ENCODE measurements at regions not wholly inside any gene's neighbourhood (a gene's known extent, or its start where the extent isn't known, plus 50 kb on each side); places are given as distances from the start of the nearest gene placed in this dataset.
"Not testable (repeated sequence)": the region's sequence is repeated elsewhere in the genome, so short reads cannot be mapped to it uniquely, and the experiment has no call there.

DNA sequence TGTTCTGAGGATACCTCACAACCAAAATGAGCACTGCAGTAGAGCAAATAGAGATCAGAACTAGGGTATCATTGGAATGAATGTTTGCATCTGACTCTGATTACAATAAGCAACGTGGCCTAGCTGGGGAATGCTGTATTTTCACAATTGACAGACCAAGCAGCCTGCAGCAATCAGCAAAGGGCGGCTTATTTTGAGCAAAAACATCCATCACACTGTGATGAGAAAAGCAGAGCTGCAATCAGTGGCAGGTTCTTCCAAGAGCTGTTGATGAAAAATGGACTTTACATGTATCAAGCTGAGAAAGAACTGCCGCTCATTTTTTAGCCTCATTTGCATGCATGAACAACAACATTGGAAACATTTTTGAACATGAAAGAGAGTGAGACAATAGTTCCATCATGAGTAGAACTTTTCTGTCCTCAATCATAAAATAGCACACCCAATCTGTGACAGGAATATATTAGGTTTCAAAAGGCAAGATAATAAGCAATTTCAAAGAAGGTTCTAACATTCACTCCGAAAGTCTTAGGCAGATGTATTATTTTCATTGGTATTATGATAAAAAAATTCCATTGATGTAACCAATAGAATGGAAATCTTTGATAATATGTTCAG is 249.7 kb upstream of the FBXO33 start:
- TF ChIP-seq JUND (IDR thresholded peaks at IDR 0.05; ENCODE audit: low read depth): no peak
- in situ Hi-C loops (cut with HindIII; ENCODE audit: low pct_unique_long_range_greater_than_20kb, low sequenced_read_pairs): no loop called here
- no peak for DNase-seq (ENCODE audit: low read depth in 1 of 2, low spot score in 1 of 2)

DNA sequence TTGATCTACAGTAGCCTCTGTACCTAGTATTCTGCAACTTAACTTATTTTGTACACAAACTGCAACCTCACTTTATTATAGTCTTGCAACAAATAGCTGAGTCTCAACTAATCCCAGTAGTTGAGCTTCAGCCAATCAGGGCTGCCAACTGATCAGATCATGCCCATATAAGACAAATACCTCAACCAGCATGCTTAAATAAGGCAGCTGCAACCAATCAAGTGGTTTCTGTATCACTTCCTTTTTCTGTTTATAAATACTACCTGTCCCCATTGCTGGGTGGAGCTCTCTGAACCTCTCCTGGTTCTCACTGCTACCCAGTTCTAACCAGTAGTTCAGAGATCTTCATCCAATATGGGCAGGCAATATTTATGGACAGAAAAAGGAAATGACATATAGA is 248.5 kb upstream of the FBXO33 start:
- no peak for DNase-seq (ENCODE audit: low read depth in 1 of 2, low spot score in 1 of 2)
- TF ChIP-seq JUND (IDR thresholded peaks at IDR 0.05; ENCODE audit: low read depth): no peak
- in situ Hi-C loops (cut with HindIII; ENCODE audit: low pct_unique_long_range_greater_than_20kb, low sequenced_read_pairs): no loop called here

DNA sequence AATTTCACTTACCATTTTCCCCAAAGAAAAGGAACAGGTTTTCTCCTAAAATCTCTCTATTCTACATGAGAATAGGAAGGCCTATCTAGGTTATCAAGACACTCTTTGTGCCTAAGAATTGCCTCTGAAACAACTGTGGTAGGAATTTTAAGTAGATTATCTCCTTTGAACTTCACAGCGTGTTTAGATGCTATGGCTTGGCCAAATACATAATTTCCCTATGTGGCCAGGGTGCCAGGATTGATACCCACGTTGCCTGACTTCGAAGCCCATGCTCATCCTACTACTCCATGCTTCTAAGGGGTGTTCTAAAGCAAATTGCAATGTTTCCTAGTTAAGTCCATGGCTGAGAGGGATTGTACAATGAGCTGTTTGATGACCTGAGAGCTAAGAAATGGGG is 241.5 kb upstream of the FBXO33 start:
- DNase-seq (ENCODE audit: low read depth in 1 of 2, low spot score in 1 of 2): no peak
- in situ Hi-C loops (cut with HindIII; ENCODE audit: low pct_unique_long_range_greater_than_20kb, low sequenced_read_pairs): no loop called here
- no peak for TF ChIP-seq JUND (IDR thresholded peaks at IDR 0.05; ENCODE audit: low read depth)

DNA sequence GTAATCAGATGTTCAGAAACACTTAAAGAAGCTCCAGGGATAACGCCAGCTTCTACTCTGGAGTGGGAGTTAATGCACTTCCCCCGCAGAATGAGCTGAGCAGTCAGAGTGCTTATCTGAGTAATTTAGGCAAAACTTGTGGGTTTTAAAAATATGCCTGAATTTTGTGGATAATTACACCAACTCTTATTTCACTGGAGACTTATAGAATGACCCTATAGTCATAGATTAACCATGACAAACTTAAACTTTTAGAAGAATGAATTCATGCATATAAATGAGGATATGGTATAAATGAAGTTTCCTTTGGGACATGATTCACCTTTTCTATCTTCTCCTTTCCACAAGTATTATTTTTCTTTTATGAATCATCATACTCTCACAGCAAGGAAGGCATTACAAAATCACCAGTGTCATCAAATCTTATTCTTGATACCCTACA is 241.1 kb upstream of the FBXO33 start:
- in situ Hi-C loops (cut with HindIII; ENCODE audit: low pct_unique_long_range_greater_than_20kb, low sequenced_read_pairs): no loop called here
- DNase-seq (ENCODE audit: low read depth in 1 of 2, low spot score in 1 of 2): no peak
- no peak for TF ChIP-seq JUND (IDR thresholded peaks at IDR 0.05; ENCODE audit: low read depth)

DNA sequence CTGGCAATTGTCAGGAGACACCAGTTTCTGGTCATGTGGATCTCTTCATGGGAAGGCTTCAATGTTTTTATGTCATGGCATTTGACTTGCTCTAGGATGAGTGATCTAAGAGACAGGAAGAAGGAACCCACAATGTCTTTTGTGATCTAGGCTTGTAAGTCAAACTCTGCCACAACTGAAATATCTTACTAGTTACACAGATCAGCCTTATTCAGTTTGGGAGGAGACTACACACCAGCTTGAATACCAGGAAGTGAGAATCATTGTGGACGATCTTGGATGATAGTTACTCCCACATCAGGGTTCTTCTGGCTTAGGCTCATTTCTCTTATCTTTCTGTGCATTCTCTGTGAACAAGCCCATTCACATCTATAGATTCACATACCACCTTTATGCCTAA is 236.2 kb upstream of the FBXO33 start:
- in situ Hi-C loops (cut with HindIII; ENCODE audit: low pct_unique_long_range_greater_than_20kb, low sequenced_read_pairs): no loop called here
- no peak for DNase-seq (ENCODE audit: low read depth in 1 of 2, low spot score in 1 of 2)
- TF ChIP-seq JUND (IDR thresholded peaks at IDR 0.05; ENCODE audit: low read depth): no peak

DNA sequence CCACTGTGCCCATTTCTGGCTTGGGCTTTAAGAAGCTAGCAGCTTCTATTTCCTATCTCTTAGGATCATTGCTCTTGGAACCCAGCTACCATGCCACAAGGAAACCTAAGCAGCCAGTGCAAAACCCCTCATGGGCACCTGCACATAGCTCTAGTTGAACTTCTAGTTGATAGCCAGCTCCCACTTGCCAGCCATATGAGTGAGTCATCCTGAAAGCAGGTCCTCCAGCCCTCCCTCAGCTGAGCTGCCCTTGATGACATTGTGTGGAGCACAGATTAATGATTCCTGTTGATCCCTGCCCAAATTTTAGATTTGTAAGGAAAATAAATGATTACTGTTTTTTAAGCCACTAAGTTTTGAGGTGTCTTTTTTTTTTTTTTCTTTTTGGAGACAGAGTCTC is 234.2 kb upstream of the FBXO33 start:
- DNase-seq (ENCODE audit: low read depth in 1 of 2, low spot score in 1 of 2): no peak
- in situ Hi-C loops (cut with HindIII; ENCODE audit: low pct_unique_long_range_greater_than_20kb, low sequenced_read_pairs): no loop called here
- no peak for TF ChIP-seq JUND (IDR thresholded peaks at IDR 0.05; ENCODE audit: low read depth)

DNA sequence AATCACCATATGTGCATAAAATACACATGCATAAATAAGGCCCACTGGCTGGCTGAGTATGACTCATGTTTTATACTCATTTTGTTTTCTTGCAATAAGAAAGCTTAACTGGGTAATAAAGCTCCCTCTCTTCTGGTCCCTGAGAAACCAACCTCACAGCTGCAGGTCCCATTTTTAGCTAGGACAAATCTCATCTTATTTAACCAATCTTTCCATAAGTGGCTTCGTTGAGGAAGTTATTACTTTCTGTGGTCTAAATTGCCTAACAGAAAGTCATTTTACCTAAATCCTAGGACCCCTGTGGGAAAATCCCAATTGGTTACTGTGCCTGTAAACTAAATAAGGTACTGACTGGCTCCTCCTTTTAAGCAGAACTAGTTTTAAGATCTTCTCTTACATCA is 232.8 kb upstream of the FBXO33 start:
- no peak for DNase-seq (ENCODE audit: low read depth in 1 of 2, low spot score in 1 of 2)
- in situ Hi-C loops (cut with HindIII; ENCODE audit: low pct_unique_long_range_greater_than_20kb, low sequenced_read_pairs): no loop called here
- no peak for TF ChIP-seq JUND (IDR thresholded peaks at IDR 0.05; ENCODE audit: low read depth)

DNA sequence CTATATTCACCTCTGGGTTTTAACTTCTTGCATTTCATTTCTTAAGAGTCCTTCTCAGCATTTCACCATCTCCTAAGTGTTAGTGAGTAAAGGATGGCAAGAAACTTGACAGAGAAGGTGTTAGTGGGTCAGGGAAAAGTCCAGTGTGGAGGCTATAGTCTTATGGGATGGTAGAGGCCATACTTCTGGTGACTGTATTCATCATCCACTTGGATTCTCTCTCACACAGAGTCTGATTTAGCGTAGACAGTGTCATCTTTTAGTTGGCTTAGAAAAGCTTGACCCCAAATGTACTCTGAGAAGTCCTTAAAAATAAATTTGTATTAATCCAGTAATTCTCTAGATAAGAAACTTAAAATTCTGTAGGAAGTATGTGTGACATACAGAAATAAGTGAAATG is 232.4 kb upstream of the FBXO33 start:
- in situ Hi-C loops (cut with HindIII; ENCODE audit: low pct_unique_long_range_greater_than_20kb, low sequenced_read_pairs): no loop called here
- no peak for TF ChIP-seq JUND (IDR thresholded peaks at IDR 0.05; ENCODE audit: low read depth)
- no peak for DNase-seq (ENCODE audit: low read depth in 1 of 2, low spot score in 1 of 2)

DNA sequence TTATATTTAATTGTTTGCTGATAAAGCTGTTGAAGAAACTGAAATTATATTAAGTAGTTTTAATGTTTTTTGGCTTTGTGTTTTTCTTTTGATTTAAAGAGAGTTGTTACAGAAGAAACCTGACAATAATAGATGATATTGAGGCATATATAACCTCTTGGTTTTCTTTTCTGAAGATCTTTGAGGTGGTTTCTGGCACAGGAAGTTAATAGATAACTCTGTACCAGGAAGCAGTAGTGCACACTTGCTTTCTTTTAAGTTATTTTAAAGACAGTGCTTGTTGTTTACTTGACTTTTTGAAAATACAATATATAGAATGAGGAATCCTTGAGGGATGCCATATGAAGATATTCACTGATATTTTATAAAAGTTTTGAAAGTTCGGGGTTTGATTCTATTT is 209.0 kb upstream of the FBXO33 start:
- TF ChIP-seq JUND (IDR thresholded peaks at IDR 0.05; ENCODE audit: low read depth): no peak
- no peak for DNase-seq (ENCODE audit: low read depth in 1 of 2, low spot score in 1 of 2)
- in situ Hi-C loops (cut with HindIII; ENCODE audit: low pct_unique_long_range_greater_than_20kb, low sequenced_read_pairs): no loop called here

DNA sequence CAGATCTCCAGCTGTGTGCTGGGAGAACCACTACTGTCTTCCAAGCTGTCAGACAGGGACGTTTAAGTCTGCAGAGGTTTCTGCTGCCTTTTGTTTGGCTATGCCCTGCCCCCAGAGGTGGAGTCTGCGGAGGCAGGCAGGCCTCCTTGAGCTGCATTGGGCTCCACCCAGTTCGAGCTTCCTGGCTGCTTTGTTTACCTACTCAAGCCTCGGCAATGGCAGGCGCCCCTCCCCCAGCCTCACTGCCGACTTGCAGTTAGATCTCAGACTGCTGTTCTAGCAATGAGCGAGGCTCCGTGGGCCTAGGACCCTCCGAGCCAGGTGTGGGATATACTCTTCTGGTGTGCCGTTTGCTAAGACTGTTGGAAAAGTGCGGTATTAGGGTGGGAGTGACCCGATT is 206.8 kb upstream of the FBXO33 start:
- in situ Hi-C loops (cut with HindIII; ENCODE audit: low pct_unique_long_range_greater_than_20kb, low sequenced_read_pairs); DNase-seq (ENCODE audit: low read depth in 1 of 2, low spot score in 1 of 2): not testable (repeated sequence)

DNA sequence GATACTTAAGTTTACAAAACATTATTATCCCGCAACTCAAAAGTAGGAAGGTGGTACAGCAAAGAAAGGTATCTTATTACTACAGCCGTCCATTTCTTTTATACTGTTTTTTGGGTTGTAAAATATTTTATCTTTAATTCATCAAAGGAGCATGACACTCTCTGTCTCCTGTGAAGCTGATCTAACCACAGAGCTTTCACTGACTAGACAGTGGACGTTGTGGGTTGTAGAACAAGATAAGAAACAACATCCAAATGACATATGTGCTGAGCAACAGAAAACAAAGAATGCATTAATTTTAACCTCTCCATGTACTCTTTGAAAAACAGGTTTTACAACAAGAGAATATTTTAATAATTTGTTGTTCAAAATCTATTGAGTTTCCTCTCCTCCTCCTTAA is 195.9 kb upstream of the FBXO33 start:
- in situ Hi-C loops (cut with HindIII; ENCODE audit: low pct_unique_long_range_greater_than_20kb, low sequenced_read_pairs): no loop called here
- DNase-seq (ENCODE audit: low read depth in 1 of 2, low spot score in 1 of 2): no peak
- no peak for TF ChIP-seq JUND (IDR thresholded peaks at IDR 0.05; ENCODE audit: low read depth)

DNA sequence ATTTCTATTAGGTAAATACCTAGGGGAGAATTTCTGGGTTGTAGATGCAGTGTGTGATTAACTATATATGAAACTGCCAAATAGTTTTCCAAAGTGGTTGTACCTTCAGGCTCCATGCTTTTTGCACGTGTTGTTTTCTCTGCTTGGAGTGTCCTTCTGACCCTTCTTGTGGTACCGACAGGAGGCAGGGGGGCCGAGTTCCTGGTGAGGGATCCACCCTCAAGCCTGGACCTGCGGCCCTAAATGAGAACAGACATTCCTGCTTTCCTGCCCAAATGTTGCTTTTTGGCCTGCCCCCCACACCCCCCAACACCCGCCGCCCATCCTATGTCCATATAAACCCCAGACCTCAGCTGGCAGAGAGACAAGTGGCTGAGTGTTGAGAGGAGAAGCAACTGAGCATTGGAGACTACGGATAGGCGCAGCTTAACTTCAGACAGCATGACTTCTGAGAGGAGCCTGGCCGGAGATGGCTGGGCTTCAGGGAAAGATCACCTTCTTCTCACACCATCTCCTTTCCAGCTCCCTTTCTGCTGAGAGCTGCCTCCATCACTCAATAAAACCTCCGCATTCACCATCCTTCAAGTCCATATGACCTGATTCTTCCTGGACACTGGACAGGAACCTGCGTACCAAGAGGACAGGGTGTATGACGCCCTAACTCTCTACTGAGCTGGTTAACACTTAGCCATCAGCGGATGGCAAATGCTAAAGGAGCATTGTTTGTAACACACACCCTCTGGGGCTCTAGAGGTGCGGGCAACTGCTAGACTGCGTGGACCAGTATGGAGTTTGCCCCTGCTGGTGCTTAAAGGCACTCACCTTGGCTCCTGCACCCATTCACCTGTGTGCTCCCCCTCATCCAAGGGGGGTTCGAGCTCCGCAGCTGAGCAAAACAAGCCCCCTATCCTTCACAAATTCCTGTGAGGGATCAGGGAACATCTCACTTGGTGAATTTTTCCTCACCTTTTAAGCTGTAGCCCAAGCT is 194.7 kb upstream of the FBXO33 start:
- in situ Hi-C loops (cut with HindIII; ENCODE audit: low pct_unique_long_range_greater_than_20kb, low sequenced_read_pairs): no loop called here
- no peak for DNase-seq (ENCODE audit: low read depth in 1 of 2, low spot score in 1 of 2)
- no peak for TF ChIP-seq JUND (IDR thresholded peaks at IDR 0.05; ENCODE audit: low read depth)

DNA sequence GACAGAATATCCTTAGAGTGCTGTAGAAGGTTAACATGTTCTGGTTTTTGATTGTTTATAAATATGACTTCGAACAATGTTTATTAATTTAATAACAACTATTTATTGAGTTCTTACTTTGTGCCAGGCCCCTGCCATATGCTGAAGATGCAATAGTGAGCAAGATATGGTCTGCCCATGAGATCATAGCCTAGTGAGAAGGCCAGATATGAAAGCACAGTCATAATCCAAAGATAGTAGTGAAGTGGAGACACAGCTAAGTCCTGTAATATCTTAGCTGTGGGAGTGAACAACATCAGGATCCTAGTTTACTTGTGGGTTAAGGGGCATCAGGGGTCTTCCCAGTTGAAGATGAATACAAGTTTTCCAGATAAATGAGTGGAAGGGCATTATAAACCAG is 189.4 kb upstream of the FBXO33 start:
- in situ Hi-C loops (cut with HindIII; ENCODE audit: low pct_unique_long_range_greater_than_20kb, low sequenced_read_pairs): no loop called here
- no peak for DNase-seq (ENCODE audit: low read depth in 1 of 2, low spot score in 1 of 2)
- no peak for TF ChIP-seq JUND (IDR thresholded peaks at IDR 0.05; ENCODE audit: low read depth)

Measured in T47D (cell line).